ENCODE measurements at regions not wholly inside any gene's neighbourhood (a gene's known extent, or its start where the extent isn't known, plus 50 kb on each side); places are given as distances from the start of the nearest gene placed in this dataset.

DNA sequence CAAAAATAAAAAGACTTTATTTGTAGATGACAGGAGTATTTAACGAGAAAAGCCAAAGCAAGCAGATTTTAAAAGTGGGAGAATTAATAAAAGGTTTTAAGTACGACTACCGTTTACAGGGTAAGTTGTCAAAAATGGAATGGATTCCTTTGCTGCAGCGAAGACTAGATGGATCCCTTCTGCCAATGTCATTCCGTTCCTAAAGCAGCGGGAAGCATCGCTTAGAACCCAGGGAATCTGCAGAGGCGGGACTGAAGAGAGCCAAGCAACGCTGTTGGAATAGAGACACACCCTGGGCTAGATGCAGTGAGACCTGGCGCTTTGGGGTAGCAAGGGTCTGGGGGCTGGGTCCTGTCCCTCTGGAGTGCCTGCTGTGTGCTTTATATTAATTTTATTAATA, 303.1 kb upstream of the MKI67 start:
- TF ChIP-seq POLR2A (IDR thresholded peaks at IDR 0.05) = no peak
- TF ChIP-seq, protein P1, sequence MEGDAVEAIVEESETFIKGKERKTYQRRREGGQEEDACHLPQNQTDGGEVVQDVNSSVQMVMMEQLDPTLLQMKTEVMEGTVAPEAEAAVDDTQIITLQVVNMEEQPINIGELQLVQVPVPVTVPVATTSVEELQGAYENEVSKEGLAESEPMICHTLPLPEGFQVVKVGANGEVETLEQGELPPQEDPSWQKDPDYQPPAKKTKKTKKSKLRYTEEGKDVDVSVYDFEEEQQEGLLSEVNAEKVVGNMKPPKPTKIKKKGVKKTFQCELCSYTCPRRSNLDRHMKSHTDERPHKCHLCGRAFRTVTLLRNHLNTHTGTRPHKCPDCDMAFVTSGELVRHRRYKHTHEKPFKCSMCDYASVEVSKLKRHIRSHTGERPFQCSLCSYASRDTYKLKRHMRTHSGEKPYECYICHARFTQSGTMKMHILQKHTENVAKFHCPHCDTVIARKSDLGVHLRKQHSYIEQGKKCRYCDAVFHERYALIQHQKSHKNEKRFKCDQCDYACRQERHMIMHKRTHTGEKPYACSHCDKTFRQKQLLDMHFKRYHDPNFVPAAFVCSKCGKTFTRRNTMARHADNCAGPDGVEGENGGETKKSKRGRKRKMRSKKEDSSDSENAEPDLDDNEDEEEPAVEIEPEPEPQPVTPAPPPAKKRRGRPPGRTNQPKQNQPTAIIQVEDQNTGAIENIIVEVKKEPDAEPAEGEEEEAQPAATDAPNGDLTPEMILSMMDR (IDR thresholded peaks at IDR 0.05) = no peak
